ENCODE measurements at regions not wholly inside any gene's neighbourhood (a gene's known extent, or its start where the extent isn't known, plus 50 kb on each side); places are given as distances from the start of the nearest gene placed in this dataset.
"Not testable (repeated sequence)": the region's sequence is repeated elsewhere in the genome, so short reads cannot be mapped to it uniquely, and the experiment has no call there.

GRCh38 chr3:137463131-137463530 is 301.0 kb upstream of the SOX14 start:
- no peak for DNase-seq

GRCh38 chr3:137464341-137464740 is 299.8 kb upstream of the SOX14 start:
- DNase-seq = no peak

GRCh38 chr3:137468446-137468845 is 295.7 kb upstream of the SOX14 start:
- DNase-seq = no peak

GRCh38 chr3:137469263-137469662 is 294.9 kb upstream of the SOX14 start:
- DNase-seq = no peak

- no peak for DNase-seq
Observed at GRCh38 chr3:137471130-137471529, 293.0 kb upstream of the SOX14 start.

GRCh38 chr3:137471558-137472204 is 292.4 kb upstream of the SOX14 start:
- no peak for DNase-seq

GRCh38 chr3:137477614-137478013 is 286.5 kb upstream of the SOX14 start:
- no peak for DNase-seq

GRCh38 chr3:137509354-137510045 is 254.6 kb upstream of the SOX14 start:
- no peak for DNase-seq

GRCh38 chr3:137511655-137512054 is 252.5 kb upstream of the SOX14 start:
- no peak for DNase-seq

- DNase-seq = no peak
Observed at GRCh38 chr3:137514853-137515252, 249.3 kb upstream of the SOX14 start.

- no peak for DNase-seq
Observed at GRCh38 chr3:137519602-137520001, 244.5 kb upstream of the SOX14 start.

- no peak for DNase-seq
Observed at GRCh38 chr3:137524751-137525150, 239.4 kb upstream of the SOX14 start.

- no peak for DNase-seq
Observed at GRCh38 chr3:137525471-137525870, 238.6 kb upstream of the SOX14 start.

- DNase-seq = no peak
Observed at GRCh38 chr3:137542049-137542448, 222.1 kb upstream of the SOX14 start.

- no peak for DNase-seq
Observed at GRCh38 chr3:137554242-137554641, 209.9 kb upstream of the SOX14 start.

- DNase-seq = no peak
Observed at GRCh38 chr3:137568880-137569279, 195.2 kb upstream of the SOX14 start.

GRCh38 chr3:137572931-137573330 is 191.2 kb upstream of the SOX14 start:
- no peak for DNase-seq

- DNase-seq = no peak
Observed at GRCh38 chr3:137582484-137582883, 181.6 kb upstream of the SOX14 start.

GRCh38 chr3:137583256-137583655 is 180.9 kb upstream of the SOX14 start:
- no peak for DNase-seq

- DNase-seq = no peak
Observed at GRCh38 chr3:137588871-137589270, 175.2 kb upstream of the SOX14 start.

- DNase-seq = not testable (repeated sequence)
Observed at GRCh38 chr3:137595415-137595814, 168.7 kb upstream of the SOX14 start.

- no peak for DNase-seq
Observed at GRCh38 chr3:137610723-137611122, 153.4 kb upstream of the SOX14 start.

GRCh38 chr3:137612291-137612690 is 151.8 kb upstream of the SOX14 start:
- no peak for DNase-seq

GRCh38 chr3:137615659-137616418 is 148.3 kb upstream of the SOX14 start:
- DNase-seq = no peak

All from fibroblast of skin of abdomen (primary cell).